ENCODE measurements at regions not wholly inside any gene's neighbourhood (a gene's known extent, or its start where the extent isn't known, plus 50 kb on each side); places are given as distances from the start of the nearest gene placed in this dataset.

GRCh38 chr2:11920993-11921583, 174.7 kb downstream of the LPIN1 start:
- ChIA-PET POLR2A (no interaction called here), CTCF (no interaction called here)

- ChIA-PET POLR2A (no interaction called here), CTCF (no interaction called here)
These were observed 175.9 kb downstream of the LPIN1 start for GRCh38 chr2:11922294-11922693.

GRCh38 chr2:11923935-11924334, 177.5 kb downstream of the LPIN1 start:
- CTCF ChIA-PET, result no interaction called here

GRCh38 chr2:11925295-11926066, 179.0 kb downstream of the LPIN1 start:
- POLR2A ChIA-PET, result no interaction called here
- CTCF ChIA-PET, result no interaction called here

More at GRCh38 chr2:11923935-11924334, 177.5 kb downstream of the LPIN1 start:
- POLR2A ChIA-PET, result no interaction called here

- ChIA-PET POLR2A (no interaction called here), CTCF (no interaction called here)
These were observed 183.9 kb downstream of the LPIN1 start for GRCh38 chr2:11930211-11930761.

GRCh38 chr2:11932048-11932512, 185.6 kb downstream of the LPIN1 start:
- POLR2A ChIA-PET, result no interaction called here
- CTCF ChIA-PET, result no interaction called here

GRCh38 chr2:11932962-11933361, 186.5 kb downstream of the LPIN1 start:
- POLR2A ChIA-PET, result no interaction called here
- CTCF ChIA-PET, result no interaction called here

- CTCF ChIA-PET, result no interaction called here
- POLR2A ChIA-PET, result no interaction called here
These were observed 187.4 kb downstream of the LPIN1 start for GRCh38 chr2:11933854-11934253.

GRCh38 chr2:11936761-11937160, 190.3 kb downstream of the LPIN1 start:
- ChIA-PET POLR2A (no interaction called here), CTCF (no interaction called here)

- POLR2A ChIA-PET, result no interaction called here
- CTCF ChIA-PET, result no interaction called here
These were observed 191.8 kb downstream of the LPIN1 start for GRCh38 chr2:11938196-11938595.

- CTCF ChIA-PET, result no interaction called here
- POLR2A ChIA-PET, result no interaction called here
These were observed 193.1 kb downstream of the LPIN1 start for GRCh38 chr2:11939523-11939922.

GRCh38 chr2:11940121-11940743, 193.8 kb downstream of the LPIN1 start:
- ChIA-PET POLR2A (no interaction called here), CTCF (no interaction called here)

- POLR2A ChIA-PET, result no interaction called here
- CTCF ChIA-PET, result no interaction called here
These were observed 194.4 kb downstream of the LPIN1 start for GRCh38 chr2:11940799-11941198.

GRCh38 chr2:11941201-11942177, 195.1 kb downstream of the LPIN1 start:
- POLR2A ChIA-PET, result no interaction called here
- CTCF ChIA-PET, result no interaction called here

- CTCF ChIA-PET, result no interaction called here
- POLR2A ChIA-PET, result no interaction called here
These were observed 195.7 kb downstream of the LPIN1 start for GRCh38 chr2:11942178-11942569.

GRCh38 chr2:11944311-11944710, 197.9 kb downstream of the LPIN1 start:
- POLR2A ChIA-PET, result no interaction called here
- CTCF ChIA-PET, result no interaction called here

GRCh38 chr2:11945139-11946126, 199.0 kb downstream of the LPIN1 start:
- POLR2A ChIA-PET, result no interaction called here
- CTCF ChIA-PET, result no interaction called here

- ChIA-PET CTCF (interaction anchor here (0.5 to 0.7 kb wide), 2 partner anchors 615 to 974 kb away, joined by 3 read pairs; no protein-coding TSS in a partner anchor), POLR2A (no interaction called here)
These were observed 201.5 kb downstream of the LPIN1 start for GRCh38 chr2:11947956-11948355.

Measured in activated CD8-positive, alpha-beta memory T cell treated with anti-CD3 and anti-CD28 coated beads for 36 hours (primary cell).